ENCODE measurements at regions not wholly inside any gene's neighbourhood (a gene's known extent, or its start where the extent isn't known, plus 50 kb on each side); places are given as distances from the start of the nearest gene placed in this dataset.

DNA sequence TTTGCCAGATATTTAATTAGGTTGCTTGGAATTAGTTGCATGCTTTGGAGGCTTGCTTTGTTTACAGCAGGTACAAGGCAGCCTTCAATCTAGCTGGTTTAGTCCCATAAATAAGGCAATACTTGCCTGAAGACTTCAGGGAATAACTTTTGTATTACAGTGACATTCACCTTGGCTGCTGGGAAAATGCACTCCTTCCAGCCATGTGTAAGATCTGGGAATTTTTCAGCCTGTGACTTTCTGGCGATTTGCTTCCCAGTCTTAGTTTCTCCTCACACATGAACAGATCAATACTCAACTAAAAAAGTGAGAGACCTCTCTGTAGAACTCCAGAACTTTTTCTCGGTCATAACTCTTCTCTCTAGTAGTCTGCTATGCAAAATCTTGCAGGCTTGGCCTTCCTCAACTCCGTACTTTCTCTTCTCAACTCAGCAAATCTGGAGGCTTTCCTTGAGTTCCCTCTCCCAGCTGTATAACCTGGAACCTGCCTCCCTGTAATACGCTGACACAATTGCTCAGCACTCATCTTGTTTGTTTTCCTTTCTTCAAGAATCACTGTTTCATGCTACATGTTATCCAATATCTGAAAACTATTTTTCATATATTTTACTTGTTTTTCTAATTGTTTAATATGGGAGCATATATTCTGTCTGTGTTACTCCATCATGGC, 173.0 kb downstream of the MSX2 start:
- H3K23ac ChIP-seq (ENCODE audit: low read depth, low read length), result no peak overlapping the region
- H3K14ac ChIP-seq (replicated peaks; ENCODE audit: low read depth, low read length), result no peak overlapping the region
- no peak overlapping the region for H2BK120ac ChIP-seq (ENCODE audit: low read depth, low read length)
- ATAC-seq (ENCODE audit: low read depth) (no peak), DNase-seq (no peak)
- H4K8ac ChIP-seq (ENCODE audit: low read depth in 2 of 2, low read length in 2 of 2), result no peak overlapping the region
- in situ Hi-C loops (cut with MboI; ENCODE audit: low sequenced_read_pairs), result no loop called here
- no peaks in the 10 kb centered on the region for H4K20me1 ChIP-seq (ENCODE audit: insufficient read depth, low read length)
- H2BK5ac ChIP-seq (ENCODE audit: low read depth, low read length, poor library complexity, severe bottlenecking), result no peak overlapping the region
- peaks cover 6% of the 10 kb centered on the region; the same call in 1 of the 2 replicates for H3K9me3 ChIP-seq (ENCODE audit: control insufficient read depth, insufficient read depth, low read length)
- no peak overlapping the region for H3K27ac ChIP-seq (ENCODE audit: insufficient read depth, low read length)
- H2AFZ ChIP-seq (replicated peaks; ENCODE audit: low read length, poor library complexity), result no peak overlapping the region
- no peak overlapping the region for H3K4me2 ChIP-seq (ENCODE audit: low read depth, low read length)
- H3K4ac ChIP-seq (ENCODE audit: low read depth, low read length), result no peak overlapping the region
- intact Hi-C loops (cut with micrococcal nuclease), result no loop called here
- ChIA-PET POLR2A (ENCODE audit: unreplicated experiment) (no interaction called here), CTCF (no interaction called here)
- TF ChIP-seq BHLHE40 (IDR thresholded peaks at IDR 0.05; ENCODE audit: low read depth, low read length) (no peak), RAD21 (IDR thresholded peaks at IDR 0.05; ENCODE audit: low read length) (no peak), CEBPB (IDR thresholded peaks at IDR 0.05; ENCODE audit: low read depth, low read length) (no peak), POLR2A (IDR thresholded peaks at IDR 0.05; ENCODE audit: low read depth, low read length) (no peak)
- no peaks in the 10 kb centered on the region for H3K4me1 ChIP-seq (ENCODE audit: control insufficient read depth, insufficient read depth, low read length)
- no peaks in the 10 kb centered on the region for H3K36me3 ChIP-seq (ENCODE audit: control insufficient read depth, insufficient read depth, low read length)
- no peak overlapping the region for H3K9ac ChIP-seq (ENCODE audit: low read depth, low read length)
- H3K27me3 ChIP-seq (ENCODE audit: control insufficient read depth, insufficient read depth, low read length), result no peaks in the 10 kb centered on the region
- H3K18ac ChIP-seq (ENCODE audit: low read depth, low read length), result no peak overlapping the region
- H3K9me1 ChIP-seq (ENCODE audit: insufficient read depth, low read length), result no peaks in the 10 kb centered on the region
- H4K91ac ChIP-seq (ENCODE audit: insufficient read depth, low read depth, low read length), result no peak overlapping the region
- no peak overlapping the region for H2AK9ac ChIP-seq (replicated peaks; ENCODE audit: low read depth, low read length, poor library complexity)
- H3K79me1 ChIP-seq (ENCODE audit: low read depth in 1 of 2, low read length in 2 of 2), result no peaks in the 10 kb centered on the region
- H3K56ac ChIP-seq (ENCODE audit: extremely low read depth, insufficient read depth, low read length), result no peak overlapping the region
- BruUV-seq (replicated peaks), result no TSS peak
- no peak overlapping the region for H2BK15ac ChIP-seq (ENCODE audit: low read depth, low read length)
- WGBS, 2 experiments (ENCODE audit: extremely low coverage in 2 of 2, insufficient read length in 1 of 2), result 37% methylated on average over 2 of the region's 4 CpGs; no CpG with 5 or more reads in 1 of the 2 experiments
- no peak overlapping the region for H3K4me3 ChIP-seq (ENCODE audit: insufficient read depth, low read depth, low read length)
- H4K5ac ChIP-seq (ENCODE audit: low read depth, low read length), result no peak overlapping the region
- no peak overlapping the region for H2AK5ac ChIP-seq (ENCODE audit: low read depth, low read length)
- H2BK20ac ChIP-seq (ENCODE audit: low read depth, low read length), result no peak overlapping the region
- dilution Hi-C loops (cut with HindIII; ENCODE audit: low sequenced_read_pairs, unreplicated experiment), result no loop called here
